ACHN (cell line): ENCODE measurements at regions not wholly inside any gene's neighbourhood (a gene's known extent, or its start where the extent isn't known, plus 50 kb on each side); places are given as distances from the start of the nearest gene placed in this dataset.
"Not testable (repeated sequence)": the region's sequence is repeated elsewhere in the genome, so short reads cannot be mapped to it uniquely, and the experiment has no call there.

Source experiments
- DNase-seq: peaks from one replicate; pipeline ENCODE4 v3.0.0-alpha.2; 2015
- in situ Hi-C: cut with HindIII; loops from 2 replicates; pipeline ENCODE4 v1.10.0; 2017; ENCODE audit warnings: low sequenced_read_pairs, low pct_ligation_motif_present, low pct_unique_long_range_greater_than_20kb

GRCh38 chr3:178205740-178206139 lies 330.5 kb upstream of the KCNMB2 start:
- in situ Hi-C loops: no loop called here
- DNase-seq: no peak

GRCh38 chr3:178206521-178206920 lies 329.7 kb upstream of the KCNMB2 start:
- in situ Hi-C loops: no loop called here
- DNase-seq: no peak

GRCh38 chr3:178207161-178207560 lies 329.1 kb upstream of the KCNMB2 start:
- in situ Hi-C loops, DNase-seq: not testable (repeated sequence)

GRCh38 chr3:178207627-178208026 lies 328.6 kb upstream of the KCNMB2 start:
- DNase-seq, in situ Hi-C loops: not testable (repeated sequence)

GRCh38 chr3:178209116-178209515 lies 327.1 kb upstream of the KCNMB2 start:
- in situ Hi-C loops, DNase-seq: not testable (repeated sequence)

GRCh38 chr3:178209618-178210017 lies 326.6 kb upstream of the KCNMB2 start:
- in situ Hi-C loops, DNase-seq: not testable (repeated sequence)

GRCh38 chr3:178211086-178211485 lies 325.1 kb upstream of the KCNMB2 start:
- in situ Hi-C loops: not testable (repeated sequence)

GRCh38 chr3:178217479-178217878 lies 318.8 kb upstream of the KCNMB2 start:
- in situ Hi-C loops: no loop called here
- no peak for DNase-seq

More at GRCh38 chr3:178211086-178211485, 325.1 kb upstream of the KCNMB2 start:
- DNase-seq: not testable (repeated sequence)

- no peak for DNase-seq
- in situ Hi-C loops: no loop called here
These were observed 318.0 kb upstream of the KCNMB2 start for GRCh38 chr3:178218231-178218630.

GRCh38 chr3:178219661-178220060 lies 316.6 kb upstream of the KCNMB2 start:
- in situ Hi-C loops, DNase-seq: not testable (repeated sequence)

- in situ Hi-C loops: no loop called here
- no peak for DNase-seq
These were observed 312.4 kb upstream of the KCNMB2 start for GRCh38 chr3:178223876-178224275.

- no peak for DNase-seq
- in situ Hi-C loops: no loop called here
These were observed 310.1 kb upstream of the KCNMB2 start for GRCh38 chr3:178226094-178226493.

GRCh38 chr3:178231645-178232044 lies 304.6 kb upstream of the KCNMB2 start:
- in situ Hi-C loops: no loop called here
- no peak for DNase-seq

- in situ Hi-C loops: no loop called here
- DNase-seq: no peak
These were observed 302.7 kb upstream of the KCNMB2 start for GRCh38 chr3:178233371-178234071.

GRCh38 chr3:178236555-178237277 lies 299.5 kb upstream of the KCNMB2 start:
- DNase-seq: no peak
- in situ Hi-C loops: no loop called here

- in situ Hi-C loops: no loop called here
- DNase-seq: no peak
These were observed 298.1 kb upstream of the KCNMB2 start for GRCh38 chr3:178238179-178238578.

GRCh38 chr3:178244733-178245709 lies 291.2 kb upstream of the KCNMB2 start:
- no peak for DNase-seq

GRCh38 chr3:178246004-178246403 lies 290.2 kb upstream of the KCNMB2 start:
- in situ Hi-C loops: no loop called here
- DNase-seq: no peak

More at GRCh38 chr3:178244733-178245709, 291.2 kb upstream of the KCNMB2 start:
- in situ Hi-C loops: no loop called here

- in situ Hi-C loops: no loop called here
- no peak for DNase-seq
These were observed 280.9 kb upstream of the KCNMB2 start for GRCh38 chr3:178255315-178255714.
